Testis (tissue), 2 donors: ENCODE measurements at regions not wholly inside any gene's neighbourhood (a gene's known extent, or its start where the extent isn't known, plus 50 kb on each side); places are given as distances from the start of the nearest gene placed in this dataset.
A peak's percentile ranks its signal among the peaks of the same experiment; 100 is the strongest.

ENCODE experiments used
- CTCF ChIP-seq, 3 experiments: fragments of 450-650 bp in 2 of 3; fragments of 200-600 bp in 1 of 3; sonication (generic) in 1 of 3; IDR thresholded peaks; one replicate each; pipeline ENCODE4 v1.5.1; 2016 to 2019; ENCODE audit warnings: antibody characterized with exemption in 3 of 3, mild to moderate bottlenecking in 2 of 3, moderate library complexity in 1 of 3
- POLR2A ChIP-seq: fragments of 450-650 bp; IDR thresholded peaks from one replicate; pipeline ENCODE4 v1.6.1; 2017; ENCODE audit warnings: antibody characterized with exemption, mild to moderate bottlenecking, moderate library complexity

DNA sequence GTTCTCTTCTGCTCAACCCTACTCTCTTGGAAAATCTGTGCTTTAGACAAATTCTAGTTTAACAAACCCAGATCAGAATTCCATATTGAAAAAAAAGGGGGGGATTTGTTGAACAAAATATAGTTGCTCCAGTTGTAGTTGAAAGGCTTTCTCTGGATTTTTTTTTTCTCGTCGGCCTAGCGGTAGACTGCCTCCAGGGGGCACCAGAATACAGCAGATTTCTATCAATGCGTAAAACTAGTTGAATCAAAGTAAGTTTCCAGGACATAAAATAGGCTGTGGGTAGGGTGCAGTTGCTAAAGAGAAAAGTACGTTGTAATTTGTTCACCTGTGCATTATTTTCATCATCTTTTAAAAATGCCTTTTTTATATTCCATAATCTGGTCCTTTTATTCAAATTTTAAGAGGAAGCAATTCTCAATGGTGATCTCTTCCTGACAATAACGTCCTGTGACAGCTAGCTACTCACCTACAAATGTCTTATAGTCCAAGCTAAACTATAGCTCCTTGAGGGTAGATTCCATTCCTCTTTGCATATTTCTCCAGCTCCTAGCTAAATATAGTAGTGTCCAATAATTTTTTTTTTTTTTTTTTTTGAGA is 105.4 kb downstream of the PERP start:
- TF ChIP-seq POLR2A = no peak
- TF ChIP-seq CTCF (IDR thresholded peaks at IDR 0.05) = peak; percentile 67 to 81 (median 74)
